GM12872 (cell line): ENCODE measurements at regions not wholly inside any gene's neighbourhood (a gene's known extent, or its start where the extent isn't known, plus 50 kb on each side); places are given as distances from the start of the nearest gene placed in this dataset.

Source experiments
- CTCF ChIP-seq: IDR thresholded peaks from 3 replicates; pipeline ENCODE4 v1.5.1; 2011; ENCODE audit warnings: low read depth, mild to moderate bottlenecking, low read length, moderate library complexity; ENCODE audit not compliant: insufficient read depth

GRCh38 chr18:65365245-65365980 lies 385.4 kb upstream of the CDH7 start:
- no peak for TF ChIP-seq CTCF

GRCh38 chr18:65363911-65364632 lies 386.7 kb upstream of the CDH7 start:
- no peak for TF ChIP-seq CTCF

GRCh38 chr18:65363011-65363410 lies 387.8 kb upstream of the CDH7 start:
- TF ChIP-seq CTCF = no peak

GRCh38 chr18:65359479-65359878 lies 391.3 kb upstream of the CDH7 start:
- TF ChIP-seq CTCF = no peak

- no peak for TF ChIP-seq CTCF
Measured at GRCh38 chr18:65358306-65358705, 392.5 kb upstream of the CDH7 start.

GRCh38 chr18:65352186-65352585 lies 398.6 kb upstream of the CDH7 start:
- TF ChIP-seq CTCF = no peak

- TF ChIP-seq CTCF = no peak
Measured at GRCh38 chr18:65349635-65350034, 401.2 kb upstream of the CDH7 start.
